ENCODE measurements at regions not wholly inside any gene's neighbourhood (a gene's known extent, or its start where the extent isn't known, plus 50 kb on each side); places are given as distances from the start of the nearest gene placed in this dataset.

DNA sequence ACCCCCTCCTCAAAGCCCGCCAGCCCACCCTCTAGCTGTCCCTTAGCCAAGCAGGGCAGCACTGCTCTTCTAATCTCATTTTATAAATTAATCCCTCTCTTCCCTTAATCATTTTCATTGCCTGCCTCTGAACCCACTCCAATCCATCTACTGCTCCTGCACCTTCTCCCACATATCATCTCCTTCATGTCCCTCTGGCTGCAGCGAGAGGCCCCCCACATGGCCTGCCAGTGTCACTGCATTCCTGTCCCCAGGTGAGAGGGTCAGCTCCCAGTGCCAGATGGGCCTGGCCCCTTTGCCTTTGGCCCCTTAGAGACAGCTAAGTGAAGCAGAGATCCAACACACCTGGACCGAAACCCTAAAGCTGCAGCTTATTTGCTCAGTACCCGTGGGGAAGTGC is 79.4 kb downstream of the PJA1 start (continued):
- TF ChIP-seq NR2C1 (IDR thresholded peaks at IDR 0.05) (no peak), CEBPB (IDR thresholded peaks at IDR 0.05; ENCODE audit: borderline replicate concordance in 1 of 2, low read depth in 2 of 2, low read length in 2 of 2) (no peak)

DNA sequence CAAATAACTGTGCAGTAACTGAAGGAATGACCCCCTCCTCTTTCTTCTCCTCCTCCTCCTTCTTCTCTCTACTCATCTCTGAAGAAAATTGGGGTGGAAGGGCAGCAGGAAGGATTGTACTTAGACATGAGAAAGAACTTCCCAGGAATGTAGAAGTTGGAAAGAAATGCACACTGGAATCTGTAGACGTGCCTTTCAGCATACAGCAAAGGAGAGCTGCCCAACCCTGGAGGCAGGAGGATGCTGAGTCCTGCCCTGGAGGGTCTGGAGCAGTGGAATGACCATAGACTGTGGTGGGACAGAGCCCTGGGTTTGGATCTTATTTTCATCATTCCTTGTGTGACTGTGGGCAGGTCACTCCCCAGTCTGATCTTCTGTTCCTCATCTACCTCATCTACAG is 80.1 kb downstream of the PJA1 start:
- DNase-seq (ENCODE audit: low read depth, low spot score): no peak
- no peak overlapping the region for H3K9ac ChIP-seq (ENCODE audit: control insufficient read depth, insufficient read depth, low read length)
- H3K79me2 ChIP-seq (ENCODE audit: control insufficient read depth, insufficient read depth, low read length): no peaks in the 10 kb centered on the region
- intact Hi-C loops (cut with micrococcal nuclease; ENCODE audit: unreplicated experiment): no loop called here
- no TSS peak for BruUV-seq (replicated peaks)
- no peaks in the 10 kb centered on the region; a peak in 3 of 4 replicates for H3K27me3 ChIP-seq (replicated peaks in 1 of 2; ENCODE audit: control insufficient read depth in 2 of 2, insufficient read depth in 2 of 2, low read length in 1 of 2)
- CTCF ChIA-PET: interaction anchor here (1.1 to 1.8 kb wide), 2 partner anchors 9 to 10 kb away, joined by 3 to 4 read pairs; no protein-coding TSS in a partner anchor
- H2AFZ ChIP-seq (ENCODE audit: control insufficient read depth, low read depth, low read length): no peak overlapping the region
- in situ Hi-C loops (cut with MboI): no loop called here
- H3K27ac ChIP-seq (ENCODE audit: control insufficient read depth, insufficient read depth): no peak overlapping the region
- POLR2A ChIA-PET: no interaction called here
- WGBS (ENCODE audit: insufficient coverage, insufficient replicate concordance, low lambda C conversion rate, missing lambda C conversion rate): 0% methylated on average over 1 of the region's 1 CpG
- H4K20me1 ChIP-seq (ENCODE audit: control insufficient read depth, insufficient read depth): no peaks in the 10 kb centered on the region
- H3K36me3 ChIP-seq (ENCODE audit: control insufficient read depth in 2 of 2, insufficient read depth in 2 of 2, low read length in 1 of 2): no peaks in the 10 kb centered on the region
- H3K9me3 ChIP-seq (replicated peaks; ENCODE audit: control insufficient read depth, insufficient read depth, low read length): no peaks in the 10 kb centered on the region
- no peak overlapping the region for H3K4me2 ChIP-seq (ENCODE audit: control insufficient read depth, insufficient read depth)
- FAIRE-seq: no peak
- no peaks in the 10 kb centered on the region for H3K4me1 ChIP-seq (ENCODE audit: control insufficient read depth, insufficient read depth, low read length)
- RAD21 ChIA-PET (ENCODE audit: unreplicated experiment): no interaction called here
- ATAC-seq: no peak
- SMC1A ChIA-PET (ENCODE audit: uncharacterized antibody, unreplicated experiment): no interaction called here
- H3K4me3 ChIP-seq: no peak overlapping the region
- no peak for TF ChIP-seq SMC3 (IDR thresholded peaks at IDR 0.05; ENCODE audit: borderline replicate concordance, low read length)
- TF ChIP-seq NR2F1 (conservative IDR thresholded peaks at IDR 0.05): no peak
- no peak for TF ChIP-seq SRF (IDR thresholded peaks at IDR 0.05; ENCODE audit: low read depth in 2 of 2, low read length in 2 of 2)
- TF ChIP-seq CBX5 (IDR thresholded peaks at IDR 0.05; ENCODE audit: low read depth): no peak
- TF ChIP-seq SKIL (IDR thresholded peaks at IDR 0.05; ENCODE audit: low read depth, poor library complexity, severe bottlenecking): no peak
- TF ChIP-seq, protein P1, sequence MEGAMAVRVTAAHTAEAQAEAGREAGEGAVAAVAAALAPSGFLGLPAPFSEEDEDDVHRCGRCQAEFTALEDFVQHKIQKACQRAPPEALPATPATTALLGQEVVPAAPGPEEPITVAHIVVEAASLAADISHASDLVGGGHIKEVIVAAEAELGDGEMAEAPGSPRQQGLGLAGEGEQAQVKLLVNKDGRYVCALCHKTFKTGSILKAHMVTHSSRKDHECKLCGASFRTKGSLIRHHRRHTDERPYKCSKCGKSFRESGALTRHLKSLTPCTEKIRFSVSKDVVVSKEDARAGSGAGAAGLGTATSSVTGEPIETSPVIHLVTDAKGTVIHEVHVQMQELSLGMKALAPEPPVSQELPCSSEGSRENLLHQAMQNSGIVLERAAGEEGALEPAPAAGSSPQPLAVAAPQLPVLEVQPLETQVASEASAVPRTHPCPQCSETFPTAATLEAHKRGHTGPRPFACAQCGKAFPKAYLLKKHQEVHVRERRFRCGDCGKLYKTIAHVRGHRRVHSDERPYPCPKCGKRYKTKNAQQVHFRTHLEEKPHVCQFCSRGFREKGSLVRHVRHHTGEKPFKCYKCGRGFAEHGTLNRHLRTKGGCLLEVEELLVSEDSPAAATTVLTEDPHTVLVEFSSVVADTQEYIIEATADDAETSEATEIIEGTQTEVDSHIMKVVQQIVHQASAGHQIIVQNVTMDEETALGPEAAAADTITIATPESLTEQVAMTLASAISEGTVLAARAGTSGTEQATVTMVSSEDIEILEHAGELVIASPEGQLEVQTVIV (IDR thresholded peaks at IDR 0.05; ENCODE audit: borderline replicate concordance, partially characterized antibody): no peak
- TF ChIP-seq CBFB (IDR thresholded peaks at IDR 0.05; ENCODE audit: low read depth): no peak
- TF ChIP-seq, protein P2, sequence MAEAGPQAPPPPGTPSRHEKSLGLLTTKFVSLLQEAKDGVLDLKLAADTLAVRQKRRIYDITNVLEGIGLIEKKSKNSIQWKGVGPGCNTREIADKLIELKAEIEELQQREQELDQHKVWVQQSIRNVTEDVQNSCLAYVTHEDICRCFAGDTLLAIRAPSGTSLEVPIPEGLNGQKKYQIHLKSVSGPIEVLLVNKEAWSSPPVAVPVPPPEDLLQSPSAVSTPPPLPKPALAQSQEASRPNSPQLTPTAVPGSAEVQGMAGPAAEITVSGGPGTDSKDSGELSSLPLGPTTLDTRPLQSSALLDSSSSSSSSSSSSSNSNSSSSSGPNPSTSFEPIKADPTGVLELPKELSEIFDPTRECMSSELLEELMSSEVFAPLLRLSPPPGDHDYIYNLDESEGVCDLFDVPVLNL (IDR thresholded peaks at IDR 0.05; ENCODE audit: low read depth, low read length): no peak
- TF ChIP-seq, protein P3, sequence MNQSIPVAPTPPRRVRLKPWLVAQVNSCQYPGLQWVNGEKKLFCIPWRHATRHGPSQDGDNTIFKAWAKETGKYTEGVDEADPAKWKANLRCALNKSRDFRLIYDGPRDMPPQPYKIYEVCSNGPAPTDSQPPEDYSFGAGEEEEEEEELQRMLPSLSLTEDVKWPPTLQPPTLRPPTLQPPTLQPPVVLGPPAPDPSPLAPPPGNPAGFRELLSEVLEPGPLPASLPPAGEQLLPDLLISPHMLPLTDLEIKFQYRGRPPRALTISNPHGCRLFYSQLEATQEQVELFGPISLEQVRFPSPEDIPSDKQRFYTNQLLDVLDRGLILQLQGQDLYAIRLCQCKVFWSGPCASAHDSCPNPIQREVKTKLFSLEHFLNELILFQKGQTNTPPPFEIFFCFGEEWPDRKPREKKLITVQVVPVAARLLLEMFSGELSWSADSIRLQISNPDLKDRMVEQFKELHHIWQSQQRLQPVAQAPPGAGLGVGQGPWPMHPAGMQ (IDR thresholded peaks at IDR 0.05; ENCODE audit: borderline replicate concordance): no peak
- no peak for TF ChIP-seq SUPT20H (IDR thresholded peaks at IDR 0.05; ENCODE audit: borderline replicate concordance, control insufficient read depth, low read depth, low read length)
- TF ChIP-seq, protein P4, sequence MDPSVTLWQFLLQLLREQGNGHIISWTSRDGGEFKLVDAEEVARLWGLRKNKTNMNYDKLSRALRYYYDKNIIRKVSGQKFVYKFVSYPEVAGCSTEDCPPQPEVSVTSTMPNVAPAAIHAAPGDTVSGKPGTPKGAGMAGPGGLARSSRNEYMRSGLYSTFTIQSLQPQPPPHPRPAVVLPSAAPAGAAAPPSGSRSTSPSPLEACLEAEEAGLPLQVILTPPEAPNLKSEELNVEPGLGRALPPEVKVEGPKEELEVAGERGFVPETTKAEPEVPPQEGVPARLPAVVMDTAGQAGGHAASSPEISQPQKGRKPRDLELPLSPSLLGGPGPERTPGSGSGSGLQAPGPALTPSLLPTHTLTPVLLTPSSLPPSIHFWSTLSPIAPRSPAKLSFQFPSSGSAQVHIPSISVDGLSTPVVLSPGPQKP (IDR thresholded peaks at IDR 0.05; ENCODE audit: low read depth, low read length): no peak
- no peak for TF ChIP-seq RFX5 (IDR thresholded peaks at IDR 0.05; ENCODE audit: low read depth, low read length)

Measured in GM12878 (cell line).